ENCODE measurements at regions not wholly inside any gene's neighbourhood (a gene's known extent, or its start where the extent isn't known, plus 50 kb on each side); places are given as distances from the start of the nearest gene placed in this dataset.

- H3K4me3 Mint-ChIP-seq = no peak overlapping the region
- no peak for TF ChIP-seq CTCF (IDR thresholded peaks at IDR 0.05; ENCODE audit: unreplicated experiment in 3 of 3)
Measured at GRCh38 chr1:198913667-198914066, 274.8 kb downstream of the PTPRC start.

GRCh38 chr1:198915327-198916231, 276.7 kb downstream of the PTPRC start:
- H3K27me3 Mint-ChIP-seq (ENCODE audit: low read depth) = no peaks in the 10 kb centered on the region
- no peak overlapping the region for H3K4me3 Mint-ChIP-seq
- TF ChIP-seq CTCF (IDR thresholded peaks at IDR 0.05; ENCODE audit: unreplicated experiment in 3 of 3) = no peak
- peak overlapping the region in 2 of 3 experiments; percentile 12 to 69 for H3K27ac Mint-ChIP-seq
- peaks cover 19% of the 10 kb centered on the region for H3K9me3 Mint-ChIP-seq
- H3K36me3 Mint-ChIP-seq (ENCODE audit: low read depth) = peaks cover 65% of the 10 kb centered on the region
- peaks cover 49% of the 10 kb centered on the region for H3K4me1 Mint-ChIP-seq

More at GRCh38 chr1:198913667-198914066, 274.8 kb downstream of the PTPRC start:
- H3K4me1 Mint-ChIP-seq = peaks cover 45% of the 10 kb centered on the region
- peaks cover 46% of the 10 kb centered on the region for H3K36me3 Mint-ChIP-seq (ENCODE audit: low read depth)
- H3K27me3 Mint-ChIP-seq (ENCODE audit: low read depth) = no peaks in the 10 kb centered on the region
- peak overlapping the region; percentile 9 to 13 (median 13) for H3K27ac Mint-ChIP-seq
- H3K9me3 Mint-ChIP-seq = peaks cover 5% of the 10 kb centered on the region

GRCh38 chr1:198917226-198917625, 278.4 kb downstream of the PTPRC start:
- peaks cover 43% of the 10 kb centered on the region for H3K4me1 Mint-ChIP-seq
- H3K4me3 Mint-ChIP-seq = no peak overlapping the region
- peak overlapping the region; percentile 32 to 82 (median 68) for H3K27ac Mint-ChIP-seq
- TF ChIP-seq CTCF (IDR thresholded peaks at IDR 0.05; ENCODE audit: unreplicated experiment in 3 of 3) = no peak
- H3K27me3 Mint-ChIP-seq (ENCODE audit: low read depth) = no peaks in the 10 kb centered on the region
- H3K36me3 Mint-ChIP-seq (ENCODE audit: low read depth) = peaks cover 62% of the 10 kb centered on the region
- H3K9me3 Mint-ChIP-seq = peaks cover 19% of the 10 kb centered on the region

GRCh38 chr1:198918920-198919319, 280.1 kb downstream of the PTPRC start:
- no peak overlapping the region for H3K27ac Mint-ChIP-seq
- no peak overlapping the region for H3K4me3 Mint-ChIP-seq
- H3K4me1 Mint-ChIP-seq = peaks cover 36% of the 10 kb centered on the region
- peaks cover 19% of the 10 kb centered on the region for H3K9me3 Mint-ChIP-seq
- H3K27me3 Mint-ChIP-seq (ENCODE audit: low read depth) = no peaks in the 10 kb centered on the region
- no peak for TF ChIP-seq CTCF (IDR thresholded peaks at IDR 0.05; ENCODE audit: unreplicated experiment in 3 of 3)
- peaks cover 57% of the 10 kb centered on the region for H3K36me3 Mint-ChIP-seq (ENCODE audit: low read depth)

GRCh38 chr1:198919667-198920398, 281.0 kb downstream of the PTPRC start:
- peaks cover 55% of the 10 kb centered on the region for H3K36me3 Mint-ChIP-seq (ENCODE audit: low read depth)
- peaks cover 34% of the 10 kb centered on the region for H3K4me1 Mint-ChIP-seq
- no peak overlapping the region for H3K4me3 Mint-ChIP-seq
- no peak for TF ChIP-seq CTCF (IDR thresholded peaks at IDR 0.05; ENCODE audit: unreplicated experiment in 3 of 3)
- no peaks in the 10 kb centered on the region for H3K27me3 Mint-ChIP-seq (ENCODE audit: low read depth)
- peak overlapping the region in 1 of 3 experiments; percentile 16 for H3K27ac Mint-ChIP-seq
- peaks cover 19% of the 10 kb centered on the region for H3K9me3 Mint-ChIP-seq
